Activated CD8-positive, alpha-beta T cell treated with anti-CD3 and anti-CD28 coated beads for 36 hours (primary cell): ENCODE measurements at regions not wholly inside any gene's neighbourhood (a gene's known extent, or its start where the extent isn't known, plus 50 kb on each side); places are given as distances from the start of the nearest gene placed in this dataset.

Source experiments
- ATAC-seq: fragments of 200-7000 bp; cut with Tn5 transposase; one replicate; pipeline ENCODE4 v1.10.0; 2021; ENCODE audit warnings: mild to moderate bottlenecking, moderate library complexity
- CTCF ChIA-PET: fragments of 350-600 bp; sonication (Branson Sonifier 250); formaldehyde crosslinking; loops from one replicate; lab custom pipeline; 2021; ENCODE audit warnings: antibody characterized with exemption; lab: Charles Lee
- POLR2A ChIA-PET: fragments of 350-600 bp; sonication (Branson Sonifier 250); formaldehyde crosslinking; loops from one replicate; lab custom pipeline; 2021; ENCODE audit warnings: antibody characterized with exemption; lab: Charles Lee
- DNase-seq: peaks from one replicate; pipeline ENCODE4 v3.0.0-alpha.2; 2020
- H3K27ac Mint-ChIP-seq: one replicate; pipeline ENCODE4 v1.8.0; 2021; ENCODE audit warnings: mild to moderate bottlenecking, mixed read lengths
- H3K27me3 Mint-ChIP-seq: one replicate; pipeline ENCODE4 v1.8.0; 2021; ENCODE audit warnings: mixed read lengths
- H3K36me3 Mint-ChIP-seq: one replicate; pipeline ENCODE4 v1.8.0; 2021; ENCODE audit warnings: low read depth, mixed read lengths
- H3K4me1 Mint-ChIP-seq: one replicate; pipeline ENCODE4 v1.8.0; 2021; ENCODE audit warnings: low read depth, mixed read lengths
- H3K4me3 Mint-ChIP-seq: one replicate; pipeline ENCODE4 v1.8.0; 2021; ENCODE audit warnings: mild to moderate bottlenecking, moderate library complexity, mixed read lengths
- H3K9me3 Mint-ChIP-seq: one replicate; pipeline ENCODE4 v1.8.0; 2021; ENCODE audit warnings: mixed read lengths
- CTCF ChIP-seq: fragments of 200-600 bp; IDR thresholded peaks from one replicate; pipeline ENCODE4 v1.8.0; 2022; ENCODE audit warnings: antibody characterized with exemption, mild to moderate bottlenecking
- intact Hi-C: fragments of 100-400 bp; cut with micrococcal nuclease; formaldehyde crosslinking; loops from one replicate; pipeline ENCODE4 v1.10.0; 2022

- no peaks in the 10 kb centered on the region for H3K4me1 Mint-ChIP-seq
- no peaks in the 10 kb centered on the region for H3K36me3 Mint-ChIP-seq
- ChIA-PET POLR2A (no interaction called here), CTCF (no interaction called here)
- H3K27me3 Mint-ChIP-seq: no peaks in the 10 kb centered on the region
- intact Hi-C loops: no loop called here
- no peak overlapping the region for H3K4me3 Mint-ChIP-seq
- H3K9me3 Mint-ChIP-seq: peaks cover 4% of the 10 kb centered on the region
- no peak overlapping the region for H3K27ac Mint-ChIP-seq
- DNase-seq (no peak), ATAC-seq (no peak)
- TF ChIP-seq CTCF: no peak
These were observed 411.9 kb upstream of the SPTLC3 start for GRCh38 chr20:12596863-12597262.

GRCh38 chr20:12597551-12597950 lies 411.2 kb upstream of the SPTLC3 start:
- Mint-ChIP-seq H3K4me1 (no peaks in the 10 kb centered on the region), H3K27me3 (no peaks in the 10 kb centered on the region), H3K4me3 (no peak overlapping the region), H3K9me3 (peaks cover 5% of the 10 kb centered on the region), H3K27ac (no peak overlapping the region), H3K36me3 (no peaks in the 10 kb centered on the region)
- ATAC-seq (no peak), DNase-seq (no peak)
- POLR2A ChIA-PET: no interaction called here
- CTCF ChIA-PET: no interaction called here
- TF ChIP-seq CTCF: no peak
- intact Hi-C loops: no loop called here

- H3K4me1 Mint-ChIP-seq: no peaks in the 10 kb centered on the region
- H3K9me3 Mint-ChIP-seq: peaks cover 4% of the 10 kb centered on the region
- ATAC-seq: no peak
- H3K27ac Mint-ChIP-seq: no peak overlapping the region
- H3K36me3 Mint-ChIP-seq: no peaks in the 10 kb centered on the region
- POLR2A ChIA-PET: no interaction called here
- H3K27me3 Mint-ChIP-seq: no peaks in the 10 kb centered on the region
- no peak for TF ChIP-seq CTCF
- intact Hi-C loops: no loop called here
- H3K4me3 Mint-ChIP-seq: no peak overlapping the region
- no peak for DNase-seq
- CTCF ChIA-PET: no interaction called here
These were observed 409.9 kb upstream of the SPTLC3 start for GRCh38 chr20:12598894-12599293.

- H3K27ac Mint-ChIP-seq: no peak overlapping the region
- TF ChIP-seq CTCF: no peak
- H3K27me3 Mint-ChIP-seq: no peaks in the 10 kb centered on the region
- H3K36me3 Mint-ChIP-seq: no peaks in the 10 kb centered on the region
- ATAC-seq (no peak), DNase-seq (no peak)
- ChIA-PET CTCF (no interaction called here), POLR2A (no interaction called here)
- no peak overlapping the region for H3K4me3 Mint-ChIP-seq
- H3K9me3 Mint-ChIP-seq: peaks cover 4% of the 10 kb centered on the region
- intact Hi-C loops: no loop called here
- H3K4me1 Mint-ChIP-seq: no peaks in the 10 kb centered on the region
These were observed 409.3 kb upstream of the SPTLC3 start for GRCh38 chr20:12599494-12599893.

GRCh38 chr20:12605751-12606150 lies 403.0 kb upstream of the SPTLC3 start:
- H3K27ac Mint-ChIP-seq: no peak overlapping the region
- TF ChIP-seq CTCF: no peak
- H3K27me3 Mint-ChIP-seq: no peaks in the 10 kb centered on the region
- H3K4me3 Mint-ChIP-seq: no peak overlapping the region
- CTCF ChIA-PET: no interaction called here
- H3K9me3 Mint-ChIP-seq: peaks cover 2% of the 10 kb centered on the region
- POLR2A ChIA-PET: no interaction called here
- H3K4me1 Mint-ChIP-seq: no peaks in the 10 kb centered on the region
- no peak for ATAC-seq
- intact Hi-C loops: no loop called here
- no peaks in the 10 kb centered on the region for H3K36me3 Mint-ChIP-seq
- DNase-seq: no peak
